ENCODE measurements at regions not wholly inside any gene's neighbourhood (a gene's known extent, or its start where the extent isn't known, plus 50 kb on each side); places are given as distances from the start of the nearest gene placed in this dataset.

DNA sequence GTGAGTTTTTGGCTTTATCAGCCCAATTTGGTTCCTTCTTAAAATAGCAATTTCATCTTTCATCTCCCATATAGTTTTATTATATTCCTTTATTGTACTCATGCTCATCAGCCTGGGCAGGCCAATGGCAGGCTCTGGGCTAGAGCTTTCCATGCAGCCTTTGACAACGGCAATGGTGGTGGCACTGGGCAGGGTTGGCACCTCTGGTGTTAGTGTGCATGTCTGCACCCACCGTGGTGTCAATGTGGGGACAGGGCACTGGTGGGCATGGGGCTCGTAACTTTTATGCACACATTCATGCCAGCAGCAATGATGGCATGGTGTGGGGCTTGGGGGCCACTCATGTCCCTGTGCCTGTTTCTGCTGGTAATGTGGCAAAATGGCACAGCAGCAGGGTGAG, 1305.4 kb downstream of the DSC3 start:
- TF ChIP-seq CTCF (IDR thresholded peaks at IDR 0.05; ENCODE audit: poor library complexity) (no peak), EZH2 (IDR thresholded peaks at IDR 0.05; ENCODE audit: borderline replicate concordance) (no peak)

Measured in hepatocyte (in vitro differentiated cells).